SW 1271 (cell line): ENCODE measurements at regions not wholly inside any gene's neighbourhood (a gene's known extent, or its start where the extent isn't known, plus 50 kb on each side); places are given as distances from the start of the nearest gene placed in this dataset.

Experiments
- DNase-seq, 2 experiments: peaks; one replicate each; lab custom pipeline; 2025; lab: John Stamatoyannopoulos, UW

GRCh38 chr18:24885276-24885675 is 424.8 kb downstream of the HRH4 start:
- DNase-seq = no peak

GRCh38 chr18:24894880-24895279 is 434.4 kb downstream of the HRH4 start:
- no peak for DNase-seq

GRCh38 chr18:24897461-24897860 is 437.0 kb downstream of the HRH4 start:
- no peak for DNase-seq

- no peak for DNase-seq
These were observed 441.7 kb downstream of the ZNF521 start for GRCh38 chr18:24910221-24910620.

DNA sequence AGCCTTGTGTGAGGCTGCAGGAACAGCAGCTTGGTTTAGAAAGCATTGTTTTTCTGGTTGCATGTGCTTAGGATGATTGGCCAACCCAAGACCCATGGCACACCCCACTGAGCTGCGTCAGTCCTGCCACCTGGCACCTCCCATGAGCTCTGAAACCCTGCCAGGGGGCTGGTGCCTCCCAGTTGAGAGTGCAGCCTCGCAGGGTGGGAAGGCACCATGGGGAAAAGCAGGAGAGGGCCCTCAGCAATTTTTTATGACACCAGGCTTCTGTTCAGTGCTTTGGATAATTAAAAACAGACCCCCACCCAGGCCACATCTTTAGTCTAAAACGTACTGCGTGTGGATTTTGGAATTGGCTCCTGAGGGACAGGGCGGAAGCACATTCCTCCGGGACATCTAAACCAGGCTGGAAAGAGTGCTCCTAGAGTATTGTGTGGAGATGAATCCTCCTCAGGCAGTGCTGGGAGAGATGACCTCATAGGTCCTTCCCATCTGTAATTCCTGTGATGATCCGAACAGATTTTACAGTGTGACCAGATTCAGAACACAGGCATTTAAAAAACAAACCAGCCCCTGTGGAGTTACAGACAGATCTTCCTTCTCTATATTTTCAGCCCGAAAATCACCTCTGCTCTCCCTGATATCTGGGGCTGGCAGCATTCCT is 438.3 kb downstream of the ZNF521 start:
- DNase-seq = no peak

GRCh38 chr18:24914171-24914525 is 437.8 kb downstream of the ZNF521 start:
- no peak for DNase-seq

DNA sequence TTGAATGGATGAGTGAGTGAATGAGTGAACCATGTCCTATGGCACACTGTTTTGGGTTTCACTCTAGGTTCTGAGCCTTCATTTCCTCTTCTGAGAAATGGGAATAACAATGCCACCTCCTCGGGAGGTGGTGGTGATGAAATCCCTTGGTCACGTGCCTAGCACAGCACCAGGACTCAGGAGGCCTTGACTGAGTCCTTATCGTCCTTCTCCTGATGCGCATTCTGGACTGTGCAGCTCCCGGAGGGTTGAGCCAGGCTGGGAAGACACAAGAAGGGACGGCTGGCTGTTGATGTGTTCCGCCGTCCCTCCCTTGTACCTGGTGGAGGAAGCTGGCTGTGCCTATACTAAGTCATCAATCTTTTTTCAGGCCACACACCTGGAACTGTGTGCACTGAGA is 437.3 kb downstream of the ZNF521 start:
- no peak for DNase-seq

DNA sequence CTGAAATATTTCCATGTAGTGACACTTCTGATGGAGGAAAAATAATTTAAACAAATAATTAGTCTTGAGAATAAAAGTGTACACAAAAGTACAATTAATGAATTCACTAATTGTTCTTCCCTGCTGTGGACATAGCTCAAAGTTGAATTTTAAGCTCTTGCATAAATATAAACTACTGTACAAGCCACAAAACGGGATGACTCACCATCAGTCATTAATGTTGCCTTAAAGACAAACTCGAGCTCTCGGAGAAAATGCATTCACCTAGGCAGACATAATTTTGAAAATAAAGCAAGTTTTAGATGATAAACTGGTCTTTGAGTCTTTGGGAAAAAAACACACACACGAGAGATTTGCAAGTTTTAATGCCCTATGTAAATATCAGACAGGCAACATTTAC is 436.4 kb downstream of the ZNF521 start:
- no peak for DNase-seq

- DNase-seq = no peak
These were observed 434.2 kb downstream of the ZNF521 start for GRCh38 chr18:24917767-24918166.

DNA sequence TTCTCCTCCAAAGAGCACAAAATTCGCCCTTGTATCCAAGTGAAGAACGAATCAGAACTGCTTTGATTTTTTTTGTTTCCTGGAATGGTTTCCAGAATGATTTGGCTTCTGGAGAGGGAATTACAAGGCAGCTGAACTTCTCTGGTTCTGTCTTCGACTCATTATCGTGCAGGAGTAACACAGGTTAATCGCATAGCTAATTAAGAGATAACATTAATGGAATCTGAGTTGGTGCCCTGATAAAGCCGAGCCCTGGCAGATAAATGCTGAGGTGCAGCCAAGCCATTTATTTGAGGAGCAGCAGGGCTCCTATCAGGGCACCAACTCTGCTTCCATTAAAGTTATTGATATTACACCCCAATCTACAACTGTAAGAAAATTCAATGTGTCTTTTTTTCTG is 433.7 kb downstream of the ZNF521 start:
- DNase-seq = no peak

GRCh38 chr18:24919181-24919797 is 432.7 kb downstream of the ZNF521 start:
- DNase-seq = no peak

GRCh38 chr18:24922491-24922890 is 429.5 kb downstream of the ZNF521 start:
- DNase-seq = no peak

DNA sequence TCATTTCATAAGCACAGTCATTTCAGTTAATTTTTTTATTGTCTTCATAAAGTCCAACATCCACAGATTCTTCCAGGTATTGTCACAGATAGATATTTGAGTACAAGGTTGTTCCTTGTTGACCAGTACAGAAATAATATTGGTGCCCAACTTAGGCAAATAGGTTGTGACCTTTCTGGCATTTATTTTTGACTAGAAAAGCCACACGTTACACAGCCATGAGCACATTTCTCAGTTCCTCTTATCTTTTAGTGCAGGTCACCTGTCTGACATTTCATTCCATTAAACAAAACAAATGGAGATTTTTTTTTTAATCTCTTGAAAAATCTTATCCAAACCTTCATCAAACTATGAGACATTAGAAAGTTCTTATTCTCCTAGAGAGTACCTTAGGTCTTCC is 428.8 kb downstream of the ZNF521 start:
- no peak for DNase-seq

- DNase-seq = no peak
These were observed 427.8 kb downstream of the ZNF521 start for GRCh38 chr18:24924066-24924716.

DNA sequence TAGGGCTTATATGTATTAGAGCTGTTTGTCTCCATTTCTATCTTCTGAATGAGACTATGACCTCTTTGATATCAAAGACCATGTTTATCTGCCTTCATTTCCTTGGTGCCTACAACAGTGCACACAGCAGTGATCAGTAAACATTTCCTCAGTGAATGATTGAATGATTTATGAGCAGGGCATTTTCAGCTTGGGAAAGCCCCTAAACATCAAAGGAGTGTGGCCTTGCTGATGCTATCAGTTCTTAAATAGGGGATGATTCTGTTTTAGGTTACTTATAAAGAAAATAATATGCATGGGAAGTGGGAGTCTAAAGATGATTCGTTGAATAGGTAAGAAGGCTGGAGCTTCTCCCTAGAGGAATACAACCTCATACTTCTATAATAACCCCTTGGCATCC is 425.3 kb downstream of the ZNF521 start:
- DNase-seq = no peak

GRCh38 chr18:24928301-24928878 is 423.6 kb downstream of the ZNF521 start:
- no peak for DNase-seq

DNA sequence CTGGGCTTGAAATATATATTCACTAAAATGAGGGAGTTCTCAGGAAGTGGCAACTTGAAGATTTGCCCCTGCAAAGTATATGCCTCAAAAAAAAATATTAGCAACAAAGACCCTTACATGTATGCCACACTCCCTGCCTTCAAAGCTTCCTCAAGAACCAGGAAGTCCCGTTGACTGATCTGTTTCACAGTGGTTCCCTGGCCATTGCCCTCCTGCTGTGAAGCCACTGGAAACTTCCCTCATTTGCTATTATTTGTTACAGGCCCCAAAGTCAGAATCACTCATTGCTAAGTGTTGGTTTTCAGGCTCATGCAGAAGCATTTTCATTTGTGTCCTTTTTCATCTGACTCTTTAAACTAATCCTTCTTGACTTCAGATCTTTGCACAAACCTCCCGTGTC is 421.5 kb downstream of the ZNF521 start:
- no peak for DNase-seq

- DNase-seq = no peak
These were observed 421.0 kb downstream of the ZNF521 start for GRCh38 chr18:24930971-24931370.

- no peak for DNase-seq
These were observed 418.6 kb downstream of the ZNF521 start for GRCh38 chr18:24933345-24933744.

DNA sequence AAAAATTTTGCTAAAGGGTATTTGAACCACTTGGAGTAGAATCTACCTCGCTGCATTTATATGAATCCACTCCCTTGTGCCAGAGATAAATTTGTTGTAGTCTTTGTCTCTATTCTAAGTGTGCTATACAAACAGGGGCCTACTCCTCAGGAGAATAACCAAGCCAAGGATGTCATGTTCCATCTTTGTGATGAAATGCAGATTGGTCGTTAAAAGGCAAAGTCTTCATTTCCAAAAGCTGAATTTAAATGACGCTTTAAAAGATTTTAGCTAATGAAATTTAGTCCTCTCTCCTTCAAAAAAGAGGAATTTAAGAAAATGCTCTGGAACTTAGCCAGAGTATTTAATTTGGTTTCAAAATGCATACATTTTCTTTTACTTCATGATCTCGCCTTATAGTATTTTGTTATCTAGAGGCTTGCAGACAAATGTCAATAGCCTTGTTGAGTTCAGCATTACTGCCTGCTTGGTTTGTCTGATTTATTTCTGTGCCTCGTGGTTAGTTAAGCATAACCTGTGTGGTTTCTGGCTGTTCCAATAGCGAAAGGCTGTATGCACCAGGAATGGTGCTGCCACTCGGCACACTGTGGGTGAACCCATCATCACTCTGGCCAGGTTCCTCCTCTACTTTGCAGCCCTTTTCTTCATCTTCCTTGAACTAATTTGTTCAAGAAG is 417.6 kb downstream of the ZNF521 start:
- no peak for DNase-seq

DNA sequence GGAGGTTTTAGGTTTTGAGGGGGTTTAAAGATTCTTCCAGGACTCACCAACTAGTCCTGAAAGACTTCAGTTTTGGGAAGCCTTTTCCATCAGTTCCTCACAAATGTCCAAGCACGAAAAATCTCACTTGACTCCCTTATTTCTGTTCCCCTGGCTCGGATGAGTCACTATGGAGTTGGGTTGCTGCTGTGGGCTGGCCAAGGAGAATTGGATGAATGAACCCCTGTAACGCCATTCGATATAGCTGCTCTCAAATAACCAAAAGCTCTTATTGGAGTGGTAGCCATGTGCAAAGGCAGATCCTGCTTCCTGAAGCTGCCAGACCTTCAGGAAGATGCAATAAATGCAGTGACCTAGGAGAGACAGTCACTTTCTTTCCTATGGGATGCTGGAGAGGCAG is 417.0 kb downstream of the ZNF521 start:
- DNase-seq = no peak

- DNase-seq = no peak
These were observed 416.1 kb downstream of the ZNF521 start for GRCh38 chr18:24935896-24936295.

- no peak for DNase-seq
These were observed 415.3 kb downstream of the ZNF521 start for GRCh38 chr18:24936691-24937090.
